ENCODE measurements at regions not wholly inside any gene's neighbourhood (a gene's known extent, or its start where the extent isn't known, plus 50 kb on each side); places are given as distances from the start of the nearest gene placed in this dataset.

DNA sequence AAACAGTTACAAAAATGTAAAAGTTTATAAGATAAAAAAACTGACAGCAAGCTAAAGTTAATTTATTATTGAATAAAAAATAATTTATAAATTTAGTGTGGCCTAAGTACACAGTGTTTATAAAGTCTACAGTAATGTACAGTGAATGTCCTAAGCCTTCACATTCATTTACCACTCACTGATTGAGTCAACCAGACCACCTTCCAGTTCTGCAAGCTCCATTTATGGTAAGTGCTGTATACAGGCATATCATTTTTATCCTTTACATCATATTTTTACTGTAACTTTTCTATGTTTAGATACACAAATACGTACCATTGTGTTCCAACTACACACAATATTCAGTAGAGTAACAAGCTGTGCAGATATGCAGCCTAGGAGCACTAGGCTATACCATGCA, 184.2 kb upstream of the LRATD1 start:
- H3K4me3 ChIP-seq (ENCODE audit: low read depth, low read length) = no peak overlapping the region
- TF ChIP-seq, protein P1, sequence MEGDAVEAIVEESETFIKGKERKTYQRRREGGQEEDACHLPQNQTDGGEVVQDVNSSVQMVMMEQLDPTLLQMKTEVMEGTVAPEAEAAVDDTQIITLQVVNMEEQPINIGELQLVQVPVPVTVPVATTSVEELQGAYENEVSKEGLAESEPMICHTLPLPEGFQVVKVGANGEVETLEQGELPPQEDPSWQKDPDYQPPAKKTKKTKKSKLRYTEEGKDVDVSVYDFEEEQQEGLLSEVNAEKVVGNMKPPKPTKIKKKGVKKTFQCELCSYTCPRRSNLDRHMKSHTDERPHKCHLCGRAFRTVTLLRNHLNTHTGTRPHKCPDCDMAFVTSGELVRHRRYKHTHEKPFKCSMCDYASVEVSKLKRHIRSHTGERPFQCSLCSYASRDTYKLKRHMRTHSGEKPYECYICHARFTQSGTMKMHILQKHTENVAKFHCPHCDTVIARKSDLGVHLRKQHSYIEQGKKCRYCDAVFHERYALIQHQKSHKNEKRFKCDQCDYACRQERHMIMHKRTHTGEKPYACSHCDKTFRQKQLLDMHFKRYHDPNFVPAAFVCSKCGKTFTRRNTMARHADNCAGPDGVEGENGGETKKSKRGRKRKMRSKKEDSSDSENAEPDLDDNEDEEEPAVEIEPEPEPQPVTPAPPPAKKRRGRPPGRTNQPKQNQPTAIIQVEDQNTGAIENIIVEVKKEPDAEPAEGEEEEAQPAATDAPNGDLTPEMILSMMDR (IDR thresholded peaks at IDR 0.05; ENCODE audit: low read depth, low read length, missing control alignments) = no peak
- no peak for DNase-seq (ENCODE audit: low read depth)
- in situ Hi-C loops (cut with HindIII; ENCODE audit: low sequenced_read_pairs) = no loop called here

DNA sequence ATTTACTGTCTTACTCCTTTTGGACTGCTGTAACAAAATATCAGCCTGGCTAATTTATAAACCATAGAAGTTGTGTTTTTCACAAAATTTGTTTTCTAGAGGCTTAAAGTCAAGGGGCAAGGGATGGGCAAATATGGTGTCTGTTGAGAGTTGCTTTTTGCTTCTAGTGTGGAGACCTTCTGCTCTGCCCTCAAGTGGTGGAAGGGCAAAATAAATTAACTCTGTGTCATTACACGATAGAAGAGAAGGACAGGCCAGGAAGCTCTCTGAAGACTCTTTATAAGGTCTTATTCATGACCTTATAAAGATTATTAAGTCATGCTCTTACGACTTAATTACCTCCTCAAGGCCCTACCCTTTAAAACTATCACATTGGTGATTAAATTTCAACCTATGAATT, 181.2 kb upstream of the LRATD1 start:
- in situ Hi-C loops (cut with HindIII; ENCODE audit: low sequenced_read_pairs) = no loop called here
- TF ChIP-seq, protein P1 (IDR thresholded peaks at IDR 0.05; ENCODE audit: low read depth, low read length, missing control alignments) = no peak
- H3K4me3 ChIP-seq (ENCODE audit: low read depth, low read length) = no peak overlapping the region
- no peak for DNase-seq (ENCODE audit: low read depth)

DNA sequence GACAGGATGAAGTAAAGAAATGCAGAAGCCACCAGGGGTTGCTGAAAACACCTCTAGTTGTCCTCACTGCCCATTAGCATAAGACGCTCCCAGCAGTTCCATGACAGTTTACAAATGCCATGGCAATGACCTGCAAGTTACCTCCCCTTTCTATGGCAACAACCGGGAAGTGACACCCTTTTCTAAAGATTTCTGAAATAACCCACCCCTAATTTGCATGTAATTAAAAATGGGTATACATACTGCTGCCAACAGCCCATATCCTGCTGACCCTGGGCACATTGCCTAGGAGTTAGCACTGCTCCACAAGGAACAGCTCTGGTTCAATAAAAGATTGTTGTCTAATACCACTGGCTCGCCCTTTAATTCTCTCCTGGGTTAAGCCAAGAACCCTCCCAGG, 178.3 kb upstream of the LRATD1 start:
- DNase-seq (ENCODE audit: low read depth) = no peak
- H3K4me3 ChIP-seq (ENCODE audit: low read depth, low read length) = no peak overlapping the region
- in situ Hi-C loops (cut with HindIII; ENCODE audit: low sequenced_read_pairs) = no loop called here
- TF ChIP-seq, protein P1 (IDR thresholded peaks at IDR 0.05; ENCODE audit: low read depth, low read length, missing control alignments) = no peak

DNA sequence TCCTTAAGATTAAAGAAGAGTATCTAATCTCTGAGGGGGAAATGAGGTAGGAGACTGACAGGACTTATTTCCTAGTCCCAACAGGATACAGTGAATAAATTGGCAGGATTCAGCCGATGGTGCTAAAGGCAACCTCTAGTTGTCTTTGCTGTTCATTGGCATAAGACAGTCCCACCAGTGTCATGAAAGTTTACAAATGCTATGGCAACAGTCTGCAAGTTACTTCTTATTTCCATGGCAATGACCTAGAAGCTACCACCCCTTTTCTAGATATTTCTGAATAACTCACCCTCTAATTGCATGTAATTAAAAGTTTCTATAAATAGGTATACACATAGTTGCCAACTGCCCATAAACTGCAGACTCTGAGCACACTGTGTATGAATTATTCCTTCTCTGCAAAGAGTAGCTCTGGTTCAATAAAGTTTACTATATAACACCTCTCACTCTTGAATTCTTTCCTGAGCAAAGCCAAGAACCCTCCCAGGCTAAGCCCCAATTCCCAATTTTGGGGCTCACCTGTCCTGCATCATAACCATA, 172.7 kb upstream of the LRATD1 start:
- TF ChIP-seq, protein P1 (IDR thresholded peaks at IDR 0.05; ENCODE audit: low read depth, low read length, missing control alignments) = no peak
- in situ Hi-C loops (cut with HindIII; ENCODE audit: low sequenced_read_pairs) = no loop called here
- no peak for DNase-seq (ENCODE audit: low read depth)
- H3K4me3 ChIP-seq (ENCODE audit: low read depth, low read length) = no peak overlapping the region

DNA sequence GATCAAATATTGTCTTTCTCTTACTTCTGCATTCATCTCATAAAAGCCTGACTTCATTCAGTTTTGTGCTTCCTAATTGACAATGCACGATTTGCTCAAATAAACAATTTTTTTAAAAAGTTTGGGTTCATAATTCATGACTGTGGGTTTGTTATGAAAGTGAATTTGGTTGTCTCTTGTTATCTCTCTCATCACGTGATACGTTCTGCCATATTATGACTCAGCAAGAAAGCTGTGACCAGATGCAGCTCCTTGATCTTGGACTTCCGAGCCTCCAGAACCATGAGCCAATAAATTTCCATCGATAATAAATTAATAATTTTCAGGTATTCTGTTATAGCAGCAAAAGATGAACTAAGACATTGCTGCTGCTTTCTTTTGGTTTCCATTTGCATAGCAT, 156.5 kb upstream of the LRATD1 start:
- H3K4me3 ChIP-seq (ENCODE audit: low read depth, low read length) = no peak overlapping the region
- no peak for DNase-seq (ENCODE audit: low read depth)
- TF ChIP-seq, protein P1 (IDR thresholded peaks at IDR 0.05; ENCODE audit: low read depth, low read length, missing control alignments) = no peak
- in situ Hi-C loops (cut with HindIII; ENCODE audit: low sequenced_read_pairs) = no loop called here

DNA sequence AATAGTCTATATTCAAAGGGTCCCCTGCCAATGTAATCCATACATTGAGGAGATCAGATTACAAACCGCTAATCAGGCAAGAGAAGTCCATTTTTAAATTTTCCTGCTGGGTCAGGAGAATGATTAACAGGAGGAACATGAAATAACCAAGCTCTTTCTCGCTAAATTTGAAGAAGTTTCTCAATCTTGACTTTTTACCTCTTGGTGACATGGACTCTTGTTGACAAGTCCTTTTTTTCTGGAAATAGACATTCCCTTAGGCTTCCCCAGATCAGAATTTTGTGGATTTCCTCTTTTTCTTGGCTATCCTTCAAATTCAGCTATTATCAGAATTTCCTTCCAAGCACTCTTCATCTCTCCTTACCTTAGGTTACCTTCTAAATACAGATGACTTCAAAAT, 153.0 kb upstream of the LRATD1 start:
- H3K4me3 ChIP-seq (ENCODE audit: low read depth, low read length) = no peak overlapping the region
- TF ChIP-seq, protein P1 (IDR thresholded peaks at IDR 0.05; ENCODE audit: low read depth, low read length, missing control alignments) = no peak
- in situ Hi-C loops (cut with HindIII; ENCODE audit: low sequenced_read_pairs) = no loop called here
- no peak for DNase-seq (ENCODE audit: low read depth)

DNA sequence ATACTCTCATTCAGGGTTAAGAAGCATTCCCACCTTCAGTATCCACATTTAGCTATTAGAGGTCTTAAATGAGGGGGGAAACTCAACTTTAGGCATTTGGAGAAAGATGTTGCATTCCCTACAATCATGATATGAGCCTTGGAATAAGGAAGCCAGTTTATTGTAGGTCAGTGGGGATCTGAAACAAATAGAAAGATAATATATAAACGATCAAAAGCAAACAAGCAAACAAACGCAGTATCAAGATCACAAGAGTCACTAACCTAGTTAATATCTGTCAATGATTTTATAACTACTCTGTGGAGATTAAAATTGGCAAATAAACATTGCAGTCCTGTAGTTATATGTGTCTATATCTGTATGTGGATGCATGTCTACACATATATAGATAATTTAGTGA, 152.4 kb upstream of the LRATD1 start:
- TF ChIP-seq, protein P1 (IDR thresholded peaks at IDR 0.05; ENCODE audit: low read depth, low read length, missing control alignments) = no peak
- H3K4me3 ChIP-seq (ENCODE audit: low read depth, low read length) = no peak overlapping the region
- in situ Hi-C loops (cut with HindIII; ENCODE audit: low sequenced_read_pairs) = no loop called here
- no peak for DNase-seq (ENCODE audit: low read depth)

All from astrocyte of the cerebellum (primary cell).